ENCODE measurements at regions not wholly inside any gene's neighbourhood (a gene's known extent, or its start where the extent isn't known, plus 50 kb on each side); places are given as distances from the start of the nearest gene placed in this dataset.

DNA sequence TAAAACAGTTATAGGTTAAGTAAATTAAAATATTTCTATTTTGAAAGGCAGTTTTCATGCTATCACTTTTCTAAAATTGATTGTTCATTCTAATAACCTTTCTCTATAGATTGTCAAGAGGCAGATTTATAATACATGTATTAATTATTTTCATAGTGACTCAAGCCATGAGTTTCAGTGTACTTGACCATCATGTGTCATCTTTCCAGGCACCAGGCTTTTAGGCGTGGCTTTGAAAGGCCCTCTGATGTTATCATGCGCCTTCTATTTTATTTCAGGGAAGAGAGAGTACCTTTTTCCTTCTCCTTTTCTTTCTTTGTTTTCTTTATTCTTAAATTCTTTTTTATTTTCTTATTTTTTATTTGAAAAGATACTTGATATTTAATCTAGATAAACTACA is 128.3 kb upstream of the ETAA1 start:
- Histone ChIP-seq H3K79me2 (ENCODE audit: control insufficient read depth, insufficient read depth, low read length) (no peaks in the 10 kb centered on the region), H3K27me3 (replicated peaks in 1 of 4; ENCODE audit: control extremely low read depth in 1 of 4, control insufficient read depth in 3 of 4, insufficient read depth in 4 of 4, low read length in 3 of 4) (peaks cover 0 to 2% (median 0%) of the 10 kb centered on the region in 4 experiments), H2AFZ (ENCODE audit: insufficient read depth, low read depth, low read length, poor library complexity, severe bottlenecking) (no peak overlapping the region), H3K9me3 (ENCODE audit: control extremely low read depth in 1 of 3, control insufficient read depth in 2 of 3, insufficient read depth in 1 of 3, low read length in 2 of 3) (no peaks in the 10 kb centered on the region), H3K4me3 (ENCODE audit: control extremely low read depth in 1 of 5, extremely low read depth in 1 of 5, insufficient read depth in 1 of 5, low read depth in 2 of 5, low read length in 4 of 5) (no peak overlapping the region), H3K27ac (ENCODE audit: low read length in 2 of 2) (no peak overlapping the region), H3K9ac (ENCODE audit: low read length) (no peak overlapping the region), H3K4me1 (ENCODE audit: control insufficient read depth in 2 of 2, insufficient read depth in 2 of 2, low read length in 2 of 2) (no peaks in the 10 kb centered on the region), H3K4me2 (replicated peaks; ENCODE audit: low read depth, low read length, poor library complexity, severe bottlenecking) (no peak overlapping the region), H4K20me1 (ENCODE audit: control insufficient read depth, insufficient read depth, low read length, poor library complexity, severe bottlenecking) (no peaks in the 10 kb centered on the region), H3K36me3 (replicated peaks in 1 of 2; ENCODE audit: control extremely low read depth in 1 of 2, control insufficient read depth in 1 of 2, extremely low read depth in 1 of 2, insufficient read depth in 2 of 2, low read length in 1 of 2) (no peaks in the 10 kb centered on the region)
- POLR2A ChIA-PET = no interaction called here
- ATAC-seq (ENCODE audit: low read depth) = no peak
- H3K27ac Mint-ChIP-seq = no peak overlapping the region
- H3K4me3 Mint-ChIP-seq = no peak overlapping the region
- no peak for DNase-seq
- H3K27me3 Mint-ChIP-seq = no peaks in the 10 kb centered on the region
- H3K9me3 Mint-ChIP-seq (ENCODE audit: insufficient read depth) = no peaks in the 10 kb centered on the region
- no CpG with 5 or more reads among the region's 2 CpGs for WGBS (ENCODE audit: insufficient coverage)
- no peak for TF ChIP-seq EZH2 (IDR thresholded peaks at IDR 0.05; ENCODE audit: borderline replicate concordance, insufficient read depth, low read depth, low read length, poor library complexity, severe bottlenecking)
- TF ChIP-seq, protein P1, sequence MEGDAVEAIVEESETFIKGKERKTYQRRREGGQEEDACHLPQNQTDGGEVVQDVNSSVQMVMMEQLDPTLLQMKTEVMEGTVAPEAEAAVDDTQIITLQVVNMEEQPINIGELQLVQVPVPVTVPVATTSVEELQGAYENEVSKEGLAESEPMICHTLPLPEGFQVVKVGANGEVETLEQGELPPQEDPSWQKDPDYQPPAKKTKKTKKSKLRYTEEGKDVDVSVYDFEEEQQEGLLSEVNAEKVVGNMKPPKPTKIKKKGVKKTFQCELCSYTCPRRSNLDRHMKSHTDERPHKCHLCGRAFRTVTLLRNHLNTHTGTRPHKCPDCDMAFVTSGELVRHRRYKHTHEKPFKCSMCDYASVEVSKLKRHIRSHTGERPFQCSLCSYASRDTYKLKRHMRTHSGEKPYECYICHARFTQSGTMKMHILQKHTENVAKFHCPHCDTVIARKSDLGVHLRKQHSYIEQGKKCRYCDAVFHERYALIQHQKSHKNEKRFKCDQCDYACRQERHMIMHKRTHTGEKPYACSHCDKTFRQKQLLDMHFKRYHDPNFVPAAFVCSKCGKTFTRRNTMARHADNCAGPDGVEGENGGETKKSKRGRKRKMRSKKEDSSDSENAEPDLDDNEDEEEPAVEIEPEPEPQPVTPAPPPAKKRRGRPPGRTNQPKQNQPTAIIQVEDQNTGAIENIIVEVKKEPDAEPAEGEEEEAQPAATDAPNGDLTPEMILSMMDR (IDR thresholded peaks at IDR 0.05) = no peak
- no peaks in the 10 kb centered on the region for H3K4me1 Mint-ChIP-seq
- intact Hi-C loops (cut with micrococcal nuclease) = no loop called here
- CTCF ChIA-PET = no interaction called here

DNA sequence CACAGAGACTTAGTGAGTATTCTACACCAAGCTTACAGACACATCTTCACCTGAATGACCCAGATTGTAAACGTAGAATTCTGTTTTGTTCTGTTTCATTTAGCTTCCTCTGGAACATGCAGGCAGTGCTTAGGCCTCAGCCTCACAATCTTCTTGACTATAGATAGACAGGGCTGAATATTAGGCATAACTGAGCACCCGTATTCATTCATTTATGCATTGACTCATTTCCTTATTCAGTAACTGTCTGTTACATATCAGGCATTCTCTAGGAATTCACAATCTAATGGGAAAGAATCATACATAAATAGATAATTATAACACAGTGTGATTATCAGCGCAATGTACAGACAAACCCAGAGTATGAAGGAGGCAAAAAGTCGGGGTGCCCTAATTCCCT is 124.9 kb upstream of the ETAA1 start:
- TF ChIP-seq EZH2 (IDR thresholded peaks at IDR 0.05; ENCODE audit: borderline replicate concordance, insufficient read depth, low read depth, low read length, poor library complexity, severe bottlenecking) = no peak
- TF ChIP-seq, protein P1 (IDR thresholded peaks at IDR 0.05) = no peak
- no peaks in the 10 kb centered on the region for H3K27me3 Mint-ChIP-seq
- H3K4me3 Mint-ChIP-seq = no peak overlapping the region
- ATAC-seq (ENCODE audit: low read depth) = no peak
- H3K9me3 Mint-ChIP-seq (ENCODE audit: insufficient read depth) = no peaks in the 10 kb centered on the region
- Histone ChIP-seq H3K9ac (ENCODE audit: low read length) (no peak overlapping the region), H4K20me1 (ENCODE audit: control insufficient read depth, insufficient read depth, low read length, poor library complexity, severe bottlenecking) (no peaks in the 10 kb centered on the region), H3K79me2 (ENCODE audit: control insufficient read depth, insufficient read depth, low read length) (no peaks in the 10 kb centered on the region), H3K4me3 (ENCODE audit: control extremely low read depth in 1 of 5, extremely low read depth in 1 of 5, insufficient read depth in 1 of 5, low read depth in 2 of 5, low read length in 4 of 5) (no peak overlapping the region), H3K27me3 (replicated peaks in 1 of 4; ENCODE audit: control extremely low read depth in 1 of 4, control insufficient read depth in 3 of 4, insufficient read depth in 4 of 4, low read length in 3 of 4) (no peaks in the 10 kb centered on the region), H3K36me3 (replicated peaks in 1 of 2; ENCODE audit: control extremely low read depth in 1 of 2, control insufficient read depth in 1 of 2, extremely low read depth in 1 of 2, insufficient read depth in 2 of 2, low read length in 1 of 2) (no peaks in the 10 kb centered on the region), H3K4me1 (ENCODE audit: control insufficient read depth in 2 of 2, insufficient read depth in 2 of 2, low read length in 2 of 2) (no peaks in the 10 kb centered on the region), H3K4me2 (replicated peaks; ENCODE audit: low read depth, low read length, poor library complexity, severe bottlenecking) (no peak overlapping the region), H3K9me3 (ENCODE audit: control extremely low read depth in 1 of 3, control insufficient read depth in 2 of 3, insufficient read depth in 1 of 3, low read length in 2 of 3) (no peaks in the 10 kb centered on the region), H3K27ac (ENCODE audit: low read length in 2 of 2) (no peak overlapping the region), H2AFZ (ENCODE audit: insufficient read depth, low read depth, low read length, poor library complexity, severe bottlenecking) (no peak overlapping the region)
- H3K4me1 Mint-ChIP-seq = no peaks in the 10 kb centered on the region
- H3K27ac Mint-ChIP-seq = no peak overlapping the region
- ChIA-PET POLR2A (no interaction called here), CTCF (no interaction called here)
- no CpG with 5 or more reads among the region's 4 CpGs for WGBS (ENCODE audit: insufficient coverage)
- intact Hi-C loops (cut with micrococcal nuclease) = no loop called here
- DNase-seq = no peak
